ENCODE measurements at regions not wholly inside any gene's neighbourhood (a gene's known extent, or its start where the extent isn't known, plus 50 kb on each side); places are given as distances from the start of the nearest gene placed in this dataset.
A peak's percentile ranks its signal among the peaks of the same experiment; 100 is the strongest.

DNA sequence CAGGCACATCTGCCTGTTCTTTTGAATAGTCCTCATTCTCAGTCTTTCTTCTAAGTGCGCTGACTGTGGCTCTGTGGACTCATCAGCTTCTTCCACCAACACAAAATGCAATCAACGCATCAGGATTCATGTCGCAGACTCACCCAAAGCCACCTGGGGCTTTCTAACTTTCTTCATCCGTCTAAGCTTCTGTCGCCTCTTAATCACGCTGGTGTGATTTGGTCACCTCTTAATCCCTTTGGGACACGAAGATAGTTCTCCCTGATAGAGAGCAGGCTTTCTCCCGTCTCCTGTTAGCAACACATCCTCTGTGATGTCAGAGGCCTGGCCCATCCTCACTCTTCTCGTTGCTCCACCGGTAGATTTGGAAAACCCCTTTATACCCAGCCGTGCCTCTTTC is 78.0 kb upstream of the FOXQ1 start:
- 71% methylated on average over 9 of the region's 11 CpGs for WGBS (ENCODE audit: insufficient coverage, low coverage, low lambda C conversion rate, missing lambda C conversion rate)
- no peaks in the 10 kb centered on the region for H3K36me3 ChIP-seq
- intact Hi-C loops (cut with DNase I), result no loop called here
- DNase-seq (no peak), ATAC-seq (no peak)
- no peaks in the 10 kb centered on the region for H3K9me3 ChIP-seq
- H3K4me1 ChIP-seq, result peaks cover 0 to 17% (median 8%) of the 10 kb centered on the region in 4 donors
- no peaks in the 10 kb centered on the region for H3K27me3 ChIP-seq
- H3K4me3 ChIP-seq, result no peak overlapping the region
- no peak for TF ChIP-seq POLR2A (IDR thresholded peaks at IDR 0.05)
- TF ChIP-seq, protein P1, sequence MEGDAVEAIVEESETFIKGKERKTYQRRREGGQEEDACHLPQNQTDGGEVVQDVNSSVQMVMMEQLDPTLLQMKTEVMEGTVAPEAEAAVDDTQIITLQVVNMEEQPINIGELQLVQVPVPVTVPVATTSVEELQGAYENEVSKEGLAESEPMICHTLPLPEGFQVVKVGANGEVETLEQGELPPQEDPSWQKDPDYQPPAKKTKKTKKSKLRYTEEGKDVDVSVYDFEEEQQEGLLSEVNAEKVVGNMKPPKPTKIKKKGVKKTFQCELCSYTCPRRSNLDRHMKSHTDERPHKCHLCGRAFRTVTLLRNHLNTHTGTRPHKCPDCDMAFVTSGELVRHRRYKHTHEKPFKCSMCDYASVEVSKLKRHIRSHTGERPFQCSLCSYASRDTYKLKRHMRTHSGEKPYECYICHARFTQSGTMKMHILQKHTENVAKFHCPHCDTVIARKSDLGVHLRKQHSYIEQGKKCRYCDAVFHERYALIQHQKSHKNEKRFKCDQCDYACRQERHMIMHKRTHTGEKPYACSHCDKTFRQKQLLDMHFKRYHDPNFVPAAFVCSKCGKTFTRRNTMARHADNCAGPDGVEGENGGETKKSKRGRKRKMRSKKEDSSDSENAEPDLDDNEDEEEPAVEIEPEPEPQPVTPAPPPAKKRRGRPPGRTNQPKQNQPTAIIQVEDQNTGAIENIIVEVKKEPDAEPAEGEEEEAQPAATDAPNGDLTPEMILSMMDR (IDR thresholded peaks at IDR 0.05), result no peak
- H3K27ac ChIP-seq, result no peak overlapping the region

DNA sequence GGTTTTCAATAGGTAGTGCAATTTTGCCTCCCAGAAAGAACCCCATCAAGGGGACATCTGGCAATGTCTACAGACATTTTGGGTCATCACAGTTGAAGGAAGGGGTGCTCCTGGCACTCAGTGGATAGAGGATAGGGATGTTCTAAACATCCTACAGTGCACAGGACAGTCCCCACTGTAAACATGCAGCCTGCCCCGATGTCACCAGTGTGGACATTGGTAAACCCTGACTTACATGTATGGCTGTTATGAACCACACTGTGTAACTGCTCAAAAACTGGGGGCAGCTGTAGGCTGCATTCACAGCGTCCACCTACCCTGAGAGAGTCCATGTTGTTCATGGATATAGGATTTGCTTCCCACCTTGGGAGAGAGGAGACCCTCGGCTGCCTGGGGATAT is 79.3 kb upstream of the FOXQ1 start:
- H3K36me3 ChIP-seq, result no peaks in the 10 kb centered on the region
- H3K4me3 ChIP-seq, result no peak overlapping the region
- peaks cover 0 to 25% (median 8%) of the 10 kb centered on the region in 4 donors for H3K4me1 ChIP-seq
- intact Hi-C loops (cut with DNase I), result no loop called here
- WGBS (ENCODE audit: insufficient coverage, low coverage, low lambda C conversion rate, missing lambda C conversion rate), result 100% methylated on average over 1 of the region's 3 CpGs
- no peaks in the 10 kb centered on the region for H3K27me3 ChIP-seq
- TF ChIP-seq, protein P1 (IDR thresholded peaks at IDR 0.05), result no peak
- TF ChIP-seq POLR2A (IDR thresholded peaks at IDR 0.05), result no peak
- ATAC-seq, result no peak
- H3K9me3 ChIP-seq, result no peaks in the 10 kb centered on the region
- no peak overlapping the region for H3K27ac ChIP-seq
- no peak for DNase-seq

DNA sequence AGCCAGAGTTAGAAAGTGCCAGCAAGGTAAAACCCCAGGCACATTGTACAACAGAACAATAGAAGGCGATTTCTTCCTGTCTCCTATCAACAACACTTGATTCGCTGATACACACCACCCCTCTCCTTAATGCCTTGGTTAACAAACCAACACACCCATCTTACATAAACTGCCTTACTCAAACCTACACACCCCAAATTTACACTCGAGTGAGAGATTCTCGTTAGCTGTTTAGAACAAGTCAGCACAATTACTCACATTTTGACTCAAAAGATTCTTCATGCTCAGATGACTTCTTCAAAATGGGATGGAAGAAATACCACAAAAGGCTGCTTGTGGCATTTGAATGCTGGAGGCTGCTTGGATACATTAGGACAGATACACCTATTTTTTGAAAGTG is 80.0 kb upstream of the FOXQ1 start:
- Histone ChIP-seq H3K27me3 (no peaks in the 10 kb centered on the region), H3K9me3 (no peaks in the 10 kb centered on the region), H3K4me3 (no peak overlapping the region), H3K4me1 (peaks cover 0 to 29% (median 8%) of the 10 kb centered on the region in 4 donors), H3K27ac (no peak overlapping the region), H3K36me3 (no peaks in the 10 kb centered on the region)
- 64% methylated on average over 4 of the region's 4 CpGs for WGBS (ENCODE audit: insufficient coverage, low coverage, low lambda C conversion rate, missing lambda C conversion rate)
- no peak for DNase-seq
- ATAC-seq, result no peak
- intact Hi-C loops (cut with DNase I), result no loop called here
- TF ChIP-seq, protein P1 (IDR thresholded peaks at IDR 0.05), result no peak
- no peak for TF ChIP-seq POLR2A (IDR thresholded peaks at IDR 0.05)

DNA sequence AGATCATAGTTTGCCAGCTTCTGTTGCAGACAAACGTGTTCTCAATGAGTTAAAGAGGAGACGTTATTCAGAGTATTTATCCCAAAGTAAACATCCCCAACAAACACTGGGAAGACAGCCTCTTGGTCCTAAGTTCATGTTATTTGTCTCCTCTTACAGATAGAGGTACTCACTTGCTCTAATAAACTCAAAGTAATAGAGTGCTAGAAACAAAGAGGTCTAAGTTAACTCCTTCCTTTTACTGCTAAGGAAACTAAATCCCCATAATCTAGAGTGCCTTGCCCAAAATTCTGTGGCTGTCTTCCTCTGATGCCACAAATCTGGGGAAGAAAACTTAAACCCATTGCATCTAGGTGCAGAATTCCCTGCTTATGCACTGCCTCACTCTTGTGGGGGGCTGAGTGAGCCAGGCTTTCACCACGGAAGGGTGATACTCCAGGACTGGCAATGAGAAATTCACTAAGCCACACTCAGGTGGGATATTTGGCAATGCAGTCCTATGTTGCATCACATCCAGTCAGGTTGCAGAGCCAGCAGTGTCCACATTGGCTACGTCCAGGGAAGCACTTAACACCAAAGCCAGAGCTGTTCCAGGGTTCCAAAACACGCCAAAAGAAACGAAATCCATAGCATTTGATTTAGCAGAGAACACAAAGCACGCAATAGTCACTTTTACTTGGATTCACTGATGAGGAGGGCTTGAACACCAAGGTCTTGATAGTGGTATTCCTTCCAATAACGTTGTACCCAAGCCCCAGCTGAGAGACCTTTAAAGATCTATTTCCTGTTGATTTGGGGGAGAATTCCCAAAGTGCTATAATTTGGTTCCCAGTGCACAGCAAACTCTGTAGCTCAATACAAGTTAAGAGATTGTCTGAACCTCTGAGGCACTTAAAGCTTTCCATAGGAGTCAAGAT is 81.0 kb upstream of the FOXQ1 start:
- TF ChIP-seq POLR2A (IDR thresholded peaks at IDR 0.05), result no peak
- TF ChIP-seq, protein P1 (IDR thresholded peaks at IDR 0.05), result no peak
- intact Hi-C loops (cut with DNase I), result no loop called here

More for the DNA sequence above, 81.0 kb upstream of the FOXQ1 start:
- 24% methylated on average over 7 of the region's 8 CpGs for WGBS (ENCODE audit: insufficient coverage, low coverage, low lambda C conversion rate, missing lambda C conversion rate)
- peak; percentile 50 to 73 (median 66) for ATAC-seq
- no peaks in the 10 kb centered on the region for H3K9me3 ChIP-seq
- peaks cover 0 to 29% (median 8%) of the 10 kb centered on the region in 4 donors for H3K4me1 ChIP-seq
- H3K4me3 ChIP-seq, result no peak overlapping the region
- H3K27me3 ChIP-seq, result no peaks in the 10 kb centered on the region
- H3K36me3 ChIP-seq, result no peaks in the 10 kb centered on the region
- H3K27ac ChIP-seq, result peak overlapping the region in 1 of 3 donors; percentile 27
- DNase-seq, result peak in 1 of 3 donors; percentile 61
